ENCODE measurements at regions not wholly inside any gene's neighbourhood (a gene's known extent, or its start where the extent isn't known, plus 50 kb on each side); places are given as distances from the start of the nearest gene placed in this dataset.
"Not testable (repeated sequence)": the region's sequence is repeated elsewhere in the genome, so short reads cannot be mapped to it uniquely, and the experiment has no call there.

DNA sequence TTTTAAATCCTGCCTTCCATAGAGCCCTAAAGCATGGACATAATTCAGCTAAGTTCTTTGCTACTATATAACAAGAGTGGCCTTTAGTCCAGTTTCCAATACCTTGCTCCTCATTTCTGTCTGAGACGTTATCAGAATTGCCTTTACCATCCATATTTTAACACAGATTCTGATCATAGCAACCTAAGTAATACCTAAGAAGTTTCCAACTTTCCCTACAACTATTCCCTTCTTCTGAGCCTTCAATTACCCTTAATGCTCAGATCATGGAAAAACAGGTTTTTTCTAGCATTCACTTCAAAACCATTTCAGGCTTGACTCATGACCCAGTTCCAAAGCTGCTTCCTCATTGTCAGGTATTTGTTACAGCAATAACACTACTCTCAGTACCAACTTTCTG is 367.1 kb downstream of the C6orf118 start:
- H3K4me1 Mint-ChIP-seq (ENCODE audit: insufficient read depth, unreplicated experiment) = no peaks in the 10 kb centered on the region
- H3K4me3 Mint-ChIP-seq (ENCODE audit: unreplicated experiment) = no peak overlapping the region
- ChIA-PET CTCF (no interaction called here), POLR2A (no interaction called here)
- TF ChIP-seq, protein P1, sequence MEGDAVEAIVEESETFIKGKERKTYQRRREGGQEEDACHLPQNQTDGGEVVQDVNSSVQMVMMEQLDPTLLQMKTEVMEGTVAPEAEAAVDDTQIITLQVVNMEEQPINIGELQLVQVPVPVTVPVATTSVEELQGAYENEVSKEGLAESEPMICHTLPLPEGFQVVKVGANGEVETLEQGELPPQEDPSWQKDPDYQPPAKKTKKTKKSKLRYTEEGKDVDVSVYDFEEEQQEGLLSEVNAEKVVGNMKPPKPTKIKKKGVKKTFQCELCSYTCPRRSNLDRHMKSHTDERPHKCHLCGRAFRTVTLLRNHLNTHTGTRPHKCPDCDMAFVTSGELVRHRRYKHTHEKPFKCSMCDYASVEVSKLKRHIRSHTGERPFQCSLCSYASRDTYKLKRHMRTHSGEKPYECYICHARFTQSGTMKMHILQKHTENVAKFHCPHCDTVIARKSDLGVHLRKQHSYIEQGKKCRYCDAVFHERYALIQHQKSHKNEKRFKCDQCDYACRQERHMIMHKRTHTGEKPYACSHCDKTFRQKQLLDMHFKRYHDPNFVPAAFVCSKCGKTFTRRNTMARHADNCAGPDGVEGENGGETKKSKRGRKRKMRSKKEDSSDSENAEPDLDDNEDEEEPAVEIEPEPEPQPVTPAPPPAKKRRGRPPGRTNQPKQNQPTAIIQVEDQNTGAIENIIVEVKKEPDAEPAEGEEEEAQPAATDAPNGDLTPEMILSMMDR (IDR thresholded peaks at IDR 0.05; ENCODE audit: unreplicated experiment) = no peak
- BruUV-seq (replicated peaks) = no TSS peak
- H3K27ac Mint-ChIP-seq (ENCODE audit: low read depth, unreplicated experiment) = no peak overlapping the region
- no peaks in the 10 kb centered on the region for H3K27me3 Mint-ChIP-seq (ENCODE audit: insufficient read depth, unreplicated experiment)
- H3K9me3 Mint-ChIP-seq (ENCODE audit: unreplicated experiment) = peaks cover 23% of the 10 kb centered on the region
- no peak for DNase-seq (ENCODE audit: unreplicated experiment)
- intact Hi-C loops (cut with micrococcal nuclease) = no loop called here
- no peaks in the 10 kb centered on the region for H3K36me3 Mint-ChIP-seq (ENCODE audit: insufficient read depth, unreplicated experiment)

DNA sequence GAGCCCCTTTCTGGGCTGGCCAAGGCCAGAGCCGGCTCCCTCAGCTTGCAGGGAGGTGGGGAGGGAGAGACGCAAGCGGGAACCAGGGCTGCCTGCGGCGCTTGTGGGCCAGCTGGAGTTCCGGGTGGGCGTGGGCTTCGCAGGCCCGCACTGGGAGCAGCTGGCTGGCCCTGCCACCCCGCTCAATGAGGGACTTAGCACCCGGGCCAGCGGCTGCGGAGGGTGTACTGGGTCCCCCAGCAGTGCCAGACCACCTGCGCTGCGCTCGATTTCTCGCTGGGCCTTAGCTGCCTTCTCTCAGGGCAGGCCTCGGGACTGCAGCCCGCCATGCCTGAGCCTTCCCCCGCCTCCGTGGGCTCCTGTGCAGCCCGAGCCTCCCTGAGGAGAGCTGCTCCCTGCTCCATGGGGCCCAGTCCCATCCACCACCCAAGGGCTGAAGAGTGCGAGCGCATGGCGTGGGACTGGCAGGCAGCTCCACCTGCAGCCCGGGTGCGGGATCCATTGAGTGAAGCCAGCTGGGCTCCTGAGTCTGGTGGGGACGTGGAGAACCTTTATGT is 376.1 kb downstream of the C6orf118 start:
- DNase-seq (ENCODE audit: unreplicated experiment); POLR2A ChIA-PET; intact Hi-C loops (cut with micrococcal nuclease); H3K27me3 Mint-ChIP-seq (ENCODE audit: insufficient read depth, unreplicated experiment); H3K27ac Mint-ChIP-seq (ENCODE audit: low read depth, unreplicated experiment); H3K4me3 Mint-ChIP-seq (ENCODE audit: unreplicated experiment); H3K4me1 Mint-ChIP-seq (ENCODE audit: insufficient read depth, unreplicated experiment); BruUV-seq (replicated peaks); H3K36me3 Mint-ChIP-seq (ENCODE audit: insufficient read depth, unreplicated experiment); H3K9me3 Mint-ChIP-seq (ENCODE audit: unreplicated experiment): not testable (repeated sequence)
- CTCF ChIA-PET = interaction anchor here (0.6 to 1.3 kb wide), 4 partner anchors 298 to 973 kb away, joined by 3 read pairs; no protein-coding TSS in a partner anchor

DNA sequence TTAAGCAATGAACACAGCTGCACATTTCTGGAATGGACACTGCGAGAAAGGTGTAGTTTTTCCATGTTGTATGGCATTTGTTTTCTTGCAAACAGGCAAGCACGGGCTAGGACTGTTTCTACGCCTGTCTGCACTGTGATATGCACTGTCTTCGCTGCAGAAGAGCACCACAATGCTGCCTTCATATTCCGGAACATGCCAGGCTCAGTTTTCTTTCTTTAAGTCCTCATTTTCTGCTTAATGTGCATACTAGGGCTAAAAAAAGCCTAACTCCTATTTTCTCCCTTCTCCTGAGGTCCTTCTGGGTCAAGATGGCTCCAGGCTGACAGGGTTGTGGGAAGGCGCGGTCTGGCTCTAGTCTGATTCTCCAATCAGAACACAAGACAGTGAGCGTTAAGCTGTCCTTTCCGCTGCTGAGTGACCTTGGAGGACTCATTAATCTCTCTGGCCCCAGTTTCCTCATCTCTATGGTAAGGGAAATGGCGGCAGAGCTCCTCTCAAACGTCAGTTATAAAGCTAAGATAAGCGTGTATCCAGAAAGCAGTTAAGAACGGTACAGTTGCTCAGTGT is 379.9 kb downstream of the C6orf118 start:
- TF ChIP-seq, protein P1 (IDR thresholded peaks at IDR 0.05; ENCODE audit: unreplicated experiment) = no peak
- no peaks in the 10 kb centered on the region for H3K27me3 Mint-ChIP-seq (ENCODE audit: insufficient read depth, unreplicated experiment)
- no peak for DNase-seq (ENCODE audit: unreplicated experiment)
- no peaks in the 10 kb centered on the region for H3K36me3 Mint-ChIP-seq (ENCODE audit: insufficient read depth, unreplicated experiment)
- no peak overlapping the region for H3K4me3 Mint-ChIP-seq (ENCODE audit: unreplicated experiment)
- intact Hi-C loops (cut with micrococcal nuclease) = no loop called here
- H3K4me1 Mint-ChIP-seq (ENCODE audit: insufficient read depth, unreplicated experiment) = no peaks in the 10 kb centered on the region
- ChIA-PET POLR2A (interaction anchor here (1.0 kb wide), 1 partner anchor 298 kb away, joined by 3 read pairs; no protein-coding TSS in a partner anchor), CTCF (interaction anchor here (0.6 to 4.4 kb wide), 9 partner anchors 198 to 1502 kb away, joined by 3 to 43 read pairs (median 4); no protein-coding TSS in a partner anchor)
- H3K27ac Mint-ChIP-seq (ENCODE audit: low read depth, unreplicated experiment) = no peak overlapping the region
- no TSS peak for BruUV-seq (replicated peaks)
- H3K9me3 Mint-ChIP-seq (ENCODE audit: unreplicated experiment) = no peaks in the 10 kb centered on the region

- BruUV-seq (replicated peaks) = no TSS peak
- no peak overlapping the region for H3K4me3 Mint-ChIP-seq (ENCODE audit: unreplicated experiment)
- CTCF ChIA-PET = interaction anchor here (0.6 to 4.4 kb wide), 18 partner anchors 8 to 1512 kb away, joined by 3 to 43 read pairs (median 4); no protein-coding TSS in a partner anchor
These were observed 380.5 kb downstream of the C6orf118 start for GRCh38 chr6:164928728-164929407.

More at GRCh38 chr6:164928728-164929407, 380.5 kb downstream of the C6orf118 start:
- H3K27me3 Mint-ChIP-seq (ENCODE audit: insufficient read depth, unreplicated experiment) = no peaks in the 10 kb centered on the region
- H3K9me3 Mint-ChIP-seq (ENCODE audit: unreplicated experiment) = no peaks in the 10 kb centered on the region
- intact Hi-C loops (cut with micrococcal nuclease) = no loop called here
- H3K27ac Mint-ChIP-seq (ENCODE audit: low read depth, unreplicated experiment) = no peak overlapping the region
- no peaks in the 10 kb centered on the region for H3K36me3 Mint-ChIP-seq (ENCODE audit: insufficient read depth, unreplicated experiment)
- H3K4me1 Mint-ChIP-seq (ENCODE audit: insufficient read depth, unreplicated experiment) = no peaks in the 10 kb centered on the region
- TF ChIP-seq, protein P1 (IDR thresholded peaks at IDR 0.05; ENCODE audit: unreplicated experiment) = no peak
- DNase-seq (ENCODE audit: unreplicated experiment) = no peak
- POLR2A ChIA-PET = interaction anchor here (1.0 to 2.7 kb wide), 2 partner anchors 299 to 1501 kb away, joined by 3 to 9 read pairs; no protein-coding TSS in a partner anchor
